ENCODE measurements at regions not wholly inside any gene's neighbourhood (a gene's known extent, or its start where the extent isn't known, plus 50 kb on each side); places are given as distances from the start of the nearest gene placed in this dataset.

DNA sequence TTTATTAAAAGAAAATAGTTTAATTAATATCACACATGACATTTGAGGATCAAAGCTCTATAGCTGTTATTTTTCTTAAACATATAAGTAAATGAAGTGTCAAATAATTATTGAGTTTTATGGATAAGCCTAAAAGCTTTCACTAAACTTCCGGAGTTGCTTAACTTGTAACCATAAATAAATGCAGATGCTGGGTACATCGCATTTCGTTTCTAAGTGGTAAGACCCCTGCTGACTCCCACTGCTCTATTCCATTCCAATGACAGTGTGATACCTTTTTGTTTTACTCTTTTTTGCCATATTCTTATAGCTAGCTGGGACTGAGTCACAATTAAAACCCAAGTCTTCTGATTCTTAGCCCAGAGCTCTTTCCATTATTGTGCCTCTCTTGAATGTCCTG lies 411.1 kb downstream of the SOX2 start:
- no peak overlapping the region for H4K12ac ChIP-seq (ENCODE audit: low read depth, low read length)
- H3K79me1 ChIP-seq (ENCODE audit: low read length), result no peaks in the 10 kb centered on the region
- H3K9me3 ChIP-seq (ENCODE audit: insufficient read depth, low read depth, low read length), result no peaks in the 10 kb centered on the region
- H4K8ac ChIP-seq (ENCODE audit: low read depth, low read length), result no peak overlapping the region
- no peak for DNase-seq
- H3K18ac ChIP-seq (ENCODE audit: low read length), result no peak overlapping the region
- no peaks in the 10 kb centered on the region for H3K79me2 ChIP-seq (ENCODE audit: control insufficient read depth, insufficient read depth, low read length, poor library complexity)
- H3K4me3 ChIP-seq (ENCODE audit: low read depth, low read length), result no peak overlapping the region
- H2BK120ac ChIP-seq (ENCODE audit: insufficient read depth, low read length, poor library complexity), result no peak overlapping the region
- no peaks in the 10 kb centered on the region for H3K4me1 ChIP-seq (ENCODE audit: control insufficient read depth in 1 of 2, insufficient read depth in 2 of 2, low read length in 2 of 2)
- H2BK12ac ChIP-seq (ENCODE audit: low read length), result no peak overlapping the region
- H4K91ac ChIP-seq (ENCODE audit: low read depth, low read length), result no peak overlapping the region
- no peaks in the 10 kb centered on the region for H3K36me3 ChIP-seq (ENCODE audit: control insufficient read depth in 1 of 2, insufficient read depth in 2 of 2, low read length in 2 of 2)
- H3K23ac ChIP-seq (ENCODE audit: low read length), result no peak overlapping the region
- no peak overlapping the region for H3K4ac ChIP-seq (ENCODE audit: low read depth, low read length)
- WGBS (ENCODE audit: extremely low coverage, insufficient coverage, insufficient read length), result no CpG with 5 or more reads among the region's 3 CpGs
- H2AK5ac ChIP-seq (ENCODE audit: low read length), result no peak overlapping the region
- H2BK5ac ChIP-seq (ENCODE audit: low read depth, low read length, poor library complexity), result no peak overlapping the region
- no peak overlapping the region for H3K9ac ChIP-seq (ENCODE audit: low read length)
- no peak overlapping the region for H3K14ac ChIP-seq (ENCODE audit: low read length)
- no peak overlapping the region for H3K4me2 ChIP-seq (ENCODE audit: low read length)
- H2AFZ ChIP-seq (ENCODE audit: insufficient read depth, low read length, poor library complexity), result no peak overlapping the region
- no peak overlapping the region for H3K27ac ChIP-seq (ENCODE audit: low read depth, low read length)
- no peaks in the 10 kb centered on the region for H3K27me3 ChIP-seq (ENCODE audit: insufficient read depth, low read length)

- Histone ChIP-seq H2BK120ac (ENCODE audit: insufficient read depth, low read length, poor library complexity) (no peak overlapping the region), H3K4me1 (ENCODE audit: control insufficient read depth in 1 of 2, insufficient read depth in 2 of 2, low read length in 2 of 2) (no peaks in the 10 kb centered on the region), H4K12ac (ENCODE audit: low read depth, low read length) (no peak overlapping the region), H2BK5ac (ENCODE audit: low read depth, low read length, poor library complexity) (no peak overlapping the region), H3K4me3 (ENCODE audit: low read depth, low read length) (no peak overlapping the region), H3K27ac (ENCODE audit: low read depth, low read length) (no peak overlapping the region), H3K9me3 (ENCODE audit: insufficient read depth, low read depth, low read length) (no peaks in the 10 kb centered on the region), H3K27me3 (ENCODE audit: insufficient read depth, low read length) (no peaks in the 10 kb centered on the region), H3K18ac (ENCODE audit: low read length) (no peak overlapping the region), H4K8ac (ENCODE audit: low read depth, low read length) (no peak overlapping the region), H3K36me3 (ENCODE audit: control insufficient read depth in 1 of 2, insufficient read depth in 2 of 2, low read length in 2 of 2) (no peaks in the 10 kb centered on the region), H3K4ac (ENCODE audit: low read depth, low read length) (no peak overlapping the region), H3K79me2 (ENCODE audit: control insufficient read depth, insufficient read depth, low read length, poor library complexity) (no peaks in the 10 kb centered on the region), H3K14ac (ENCODE audit: low read length) (no peak overlapping the region), H2BK12ac (ENCODE audit: low read length) (no peak overlapping the region), H4K91ac (ENCODE audit: low read depth, low read length) (no peak overlapping the region), H3K9ac (ENCODE audit: low read length) (no peak overlapping the region), H3K23ac (ENCODE audit: low read length) (no peak overlapping the region), H3K79me1 (ENCODE audit: low read length) (no peaks in the 10 kb centered on the region), H2AFZ (ENCODE audit: insufficient read depth, low read length, poor library complexity) (no peak overlapping the region), H3K4me2 (ENCODE audit: low read length) (no peak overlapping the region), H2AK5ac (ENCODE audit: low read length) (no peak overlapping the region)
- no CpG with 5 or more reads among the region's 3 CpGs for WGBS (ENCODE audit: extremely low coverage, insufficient coverage, insufficient read length)
- peak; percentile 54 to 62 for DNase-seq
Measured at GRCh38 chr3:182124187-182124586, 412.5 kb downstream of the SOX2 start.

GRCh38 chr3:182124716-182125115 lies 413.0 kb downstream of the SOX2 start:
- H3K79me1 ChIP-seq (ENCODE audit: low read length), result no peaks in the 10 kb centered on the region
- H3K9ac ChIP-seq (ENCODE audit: low read length), result no peak overlapping the region
- no peaks in the 10 kb centered on the region for H3K9me3 ChIP-seq (ENCODE audit: insufficient read depth, low read depth, low read length)
- H2BK12ac ChIP-seq (ENCODE audit: low read length), result no peak overlapping the region
- H3K14ac ChIP-seq (ENCODE audit: low read length), result no peak overlapping the region
- no peak overlapping the region for H3K4me3 ChIP-seq (ENCODE audit: low read depth, low read length)
- H3K18ac ChIP-seq (ENCODE audit: low read length), result no peak overlapping the region
- H3K27ac ChIP-seq (ENCODE audit: low read depth, low read length), result no peak overlapping the region
- no peak overlapping the region for H2BK5ac ChIP-seq (ENCODE audit: low read depth, low read length, poor library complexity)
- no peak overlapping the region for H2AK5ac ChIP-seq (ENCODE audit: low read length)
- DNase-seq, result no peak
- H4K12ac ChIP-seq (ENCODE audit: low read depth, low read length), result no peak overlapping the region
- no CpG with 5 or more reads among the region's 1 CpG for WGBS (ENCODE audit: extremely low coverage, insufficient coverage, insufficient read length)
- H4K8ac ChIP-seq (ENCODE audit: low read depth, low read length), result no peak overlapping the region
- H3K79me2 ChIP-seq (ENCODE audit: control insufficient read depth, insufficient read depth, low read length, poor library complexity), result no peaks in the 10 kb centered on the region
- H3K4me2 ChIP-seq (ENCODE audit: low read length), result no peak overlapping the region
- H3K27me3 ChIP-seq (ENCODE audit: insufficient read depth, low read length), result no peaks in the 10 kb centered on the region
- no peak overlapping the region for H4K91ac ChIP-seq (ENCODE audit: low read depth, low read length)
- no peak overlapping the region for H3K23ac ChIP-seq (ENCODE audit: low read length)
- no peaks in the 10 kb centered on the region for H3K36me3 ChIP-seq (ENCODE audit: control insufficient read depth in 1 of 2, insufficient read depth in 2 of 2, low read length in 2 of 2)
- no peaks in the 10 kb centered on the region for H3K4me1 ChIP-seq (ENCODE audit: control insufficient read depth in 1 of 2, insufficient read depth in 2 of 2, low read length in 2 of 2)
- H2BK120ac ChIP-seq (ENCODE audit: insufficient read depth, low read length, poor library complexity), result no peak overlapping the region
- H2AFZ ChIP-seq (ENCODE audit: insufficient read depth, low read length, poor library complexity), result no peak overlapping the region
- no peak overlapping the region for H3K4ac ChIP-seq (ENCODE audit: low read depth, low read length)

DNA sequence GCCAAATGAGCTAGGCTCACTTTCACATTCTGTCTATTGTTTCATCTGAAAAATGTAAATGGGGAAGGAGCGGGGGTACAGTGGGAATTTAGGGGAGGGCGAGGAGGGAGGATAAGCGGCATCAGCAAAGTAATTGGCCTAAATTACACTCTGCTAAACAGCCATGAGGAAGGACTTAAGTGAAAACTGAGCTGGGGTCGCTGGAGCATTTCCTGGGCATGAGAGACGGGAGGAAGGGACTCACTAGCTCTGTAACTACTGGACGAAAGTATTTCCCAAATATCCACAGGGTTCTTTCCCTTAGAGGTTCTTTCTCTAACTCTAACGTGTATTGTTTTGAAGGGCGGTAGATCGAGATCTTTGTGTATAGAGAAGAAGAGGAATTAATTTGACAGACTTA lies 418.0 kb downstream of the SOX2 start:
- no peaks in the 10 kb centered on the region for H3K27me3 ChIP-seq (ENCODE audit: insufficient read depth, low read length)
- H3K9me3 ChIP-seq (ENCODE audit: insufficient read depth, low read depth, low read length), result no peaks in the 10 kb centered on the region
- no peak overlapping the region for H3K4ac ChIP-seq (ENCODE audit: low read depth, low read length)
- no peak overlapping the region for H2AFZ ChIP-seq (ENCODE audit: insufficient read depth, low read length, poor library complexity)
- no peak for DNase-seq
- no peak overlapping the region for H3K27ac ChIP-seq (ENCODE audit: low read depth, low read length)
- H2BK120ac ChIP-seq (ENCODE audit: insufficient read depth, low read length, poor library complexity), result no peak overlapping the region
- H3K79me1 ChIP-seq (ENCODE audit: low read length), result no peaks in the 10 kb centered on the region
- H3K36me3 ChIP-seq (ENCODE audit: control insufficient read depth in 1 of 2, insufficient read depth in 2 of 2, low read length in 2 of 2), result no peaks in the 10 kb centered on the region
- no peak overlapping the region for H3K14ac ChIP-seq (ENCODE audit: low read length)
- no peak overlapping the region for H3K18ac ChIP-seq (ENCODE audit: low read length)
- whole genome bisulfite sequencing (ENCODE audit: extremely low coverage, insufficient coverage, insufficient read length), result no CpG with 5 or more reads among the region's 9 CpGs
- no peak overlapping the region for H4K8ac ChIP-seq (ENCODE audit: low read depth, low read length)
- H3K23ac ChIP-seq (ENCODE audit: low read length), result no peak overlapping the region
- no peak overlapping the region for H3K9ac ChIP-seq (ENCODE audit: low read length)
- H3K79me2 ChIP-seq (ENCODE audit: control insufficient read depth, insufficient read depth, low read length, poor library complexity), result no peaks in the 10 kb centered on the region
- H3K4me1 ChIP-seq (ENCODE audit: control insufficient read depth in 1 of 2, insufficient read depth in 2 of 2, low read length in 2 of 2), result no peaks in the 10 kb centered on the region
- no peak overlapping the region for H2BK5ac ChIP-seq (ENCODE audit: low read depth, low read length, poor library complexity)
- no peak overlapping the region for H2BK12ac ChIP-seq (ENCODE audit: low read length)
- no peak overlapping the region for H3K4me3 ChIP-seq (ENCODE audit: low read depth, low read length)
- no peak overlapping the region for H4K12ac ChIP-seq (ENCODE audit: low read depth, low read length)
- H3K4me2 ChIP-seq (ENCODE audit: low read length), result no peak overlapping the region
- H4K91ac ChIP-seq (ENCODE audit: low read depth, low read length), result no peak overlapping the region
- H2AK5ac ChIP-seq (ENCODE audit: low read length), result no peak overlapping the region
